ENCODE measurements at regions not wholly inside any gene's neighbourhood (a gene's known extent, or its start where the extent isn't known, plus 50 kb on each side); places are given as distances from the start of the nearest gene placed in this dataset.

DNA sequence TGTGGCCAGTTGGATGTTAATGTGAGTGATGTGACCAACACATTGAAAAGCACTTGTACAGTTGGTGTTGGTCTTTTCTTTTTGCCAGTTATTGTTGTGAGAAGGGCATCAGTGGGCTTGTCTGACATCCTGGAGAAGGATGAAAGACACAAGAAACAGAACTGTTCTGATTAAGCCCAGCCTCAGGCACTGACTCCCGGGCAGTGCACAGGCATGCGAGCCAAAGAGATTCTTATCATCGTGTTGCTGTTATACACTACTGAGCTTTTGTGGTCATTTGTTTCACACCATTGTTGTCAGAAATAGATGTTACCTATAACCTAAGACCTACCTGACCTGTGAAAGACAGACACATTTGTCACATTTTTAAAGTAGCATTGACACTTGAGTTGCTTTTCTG lies 236.8 kb upstream of the CA10 start (continued):
- TF ChIP-seq, protein P1, sequence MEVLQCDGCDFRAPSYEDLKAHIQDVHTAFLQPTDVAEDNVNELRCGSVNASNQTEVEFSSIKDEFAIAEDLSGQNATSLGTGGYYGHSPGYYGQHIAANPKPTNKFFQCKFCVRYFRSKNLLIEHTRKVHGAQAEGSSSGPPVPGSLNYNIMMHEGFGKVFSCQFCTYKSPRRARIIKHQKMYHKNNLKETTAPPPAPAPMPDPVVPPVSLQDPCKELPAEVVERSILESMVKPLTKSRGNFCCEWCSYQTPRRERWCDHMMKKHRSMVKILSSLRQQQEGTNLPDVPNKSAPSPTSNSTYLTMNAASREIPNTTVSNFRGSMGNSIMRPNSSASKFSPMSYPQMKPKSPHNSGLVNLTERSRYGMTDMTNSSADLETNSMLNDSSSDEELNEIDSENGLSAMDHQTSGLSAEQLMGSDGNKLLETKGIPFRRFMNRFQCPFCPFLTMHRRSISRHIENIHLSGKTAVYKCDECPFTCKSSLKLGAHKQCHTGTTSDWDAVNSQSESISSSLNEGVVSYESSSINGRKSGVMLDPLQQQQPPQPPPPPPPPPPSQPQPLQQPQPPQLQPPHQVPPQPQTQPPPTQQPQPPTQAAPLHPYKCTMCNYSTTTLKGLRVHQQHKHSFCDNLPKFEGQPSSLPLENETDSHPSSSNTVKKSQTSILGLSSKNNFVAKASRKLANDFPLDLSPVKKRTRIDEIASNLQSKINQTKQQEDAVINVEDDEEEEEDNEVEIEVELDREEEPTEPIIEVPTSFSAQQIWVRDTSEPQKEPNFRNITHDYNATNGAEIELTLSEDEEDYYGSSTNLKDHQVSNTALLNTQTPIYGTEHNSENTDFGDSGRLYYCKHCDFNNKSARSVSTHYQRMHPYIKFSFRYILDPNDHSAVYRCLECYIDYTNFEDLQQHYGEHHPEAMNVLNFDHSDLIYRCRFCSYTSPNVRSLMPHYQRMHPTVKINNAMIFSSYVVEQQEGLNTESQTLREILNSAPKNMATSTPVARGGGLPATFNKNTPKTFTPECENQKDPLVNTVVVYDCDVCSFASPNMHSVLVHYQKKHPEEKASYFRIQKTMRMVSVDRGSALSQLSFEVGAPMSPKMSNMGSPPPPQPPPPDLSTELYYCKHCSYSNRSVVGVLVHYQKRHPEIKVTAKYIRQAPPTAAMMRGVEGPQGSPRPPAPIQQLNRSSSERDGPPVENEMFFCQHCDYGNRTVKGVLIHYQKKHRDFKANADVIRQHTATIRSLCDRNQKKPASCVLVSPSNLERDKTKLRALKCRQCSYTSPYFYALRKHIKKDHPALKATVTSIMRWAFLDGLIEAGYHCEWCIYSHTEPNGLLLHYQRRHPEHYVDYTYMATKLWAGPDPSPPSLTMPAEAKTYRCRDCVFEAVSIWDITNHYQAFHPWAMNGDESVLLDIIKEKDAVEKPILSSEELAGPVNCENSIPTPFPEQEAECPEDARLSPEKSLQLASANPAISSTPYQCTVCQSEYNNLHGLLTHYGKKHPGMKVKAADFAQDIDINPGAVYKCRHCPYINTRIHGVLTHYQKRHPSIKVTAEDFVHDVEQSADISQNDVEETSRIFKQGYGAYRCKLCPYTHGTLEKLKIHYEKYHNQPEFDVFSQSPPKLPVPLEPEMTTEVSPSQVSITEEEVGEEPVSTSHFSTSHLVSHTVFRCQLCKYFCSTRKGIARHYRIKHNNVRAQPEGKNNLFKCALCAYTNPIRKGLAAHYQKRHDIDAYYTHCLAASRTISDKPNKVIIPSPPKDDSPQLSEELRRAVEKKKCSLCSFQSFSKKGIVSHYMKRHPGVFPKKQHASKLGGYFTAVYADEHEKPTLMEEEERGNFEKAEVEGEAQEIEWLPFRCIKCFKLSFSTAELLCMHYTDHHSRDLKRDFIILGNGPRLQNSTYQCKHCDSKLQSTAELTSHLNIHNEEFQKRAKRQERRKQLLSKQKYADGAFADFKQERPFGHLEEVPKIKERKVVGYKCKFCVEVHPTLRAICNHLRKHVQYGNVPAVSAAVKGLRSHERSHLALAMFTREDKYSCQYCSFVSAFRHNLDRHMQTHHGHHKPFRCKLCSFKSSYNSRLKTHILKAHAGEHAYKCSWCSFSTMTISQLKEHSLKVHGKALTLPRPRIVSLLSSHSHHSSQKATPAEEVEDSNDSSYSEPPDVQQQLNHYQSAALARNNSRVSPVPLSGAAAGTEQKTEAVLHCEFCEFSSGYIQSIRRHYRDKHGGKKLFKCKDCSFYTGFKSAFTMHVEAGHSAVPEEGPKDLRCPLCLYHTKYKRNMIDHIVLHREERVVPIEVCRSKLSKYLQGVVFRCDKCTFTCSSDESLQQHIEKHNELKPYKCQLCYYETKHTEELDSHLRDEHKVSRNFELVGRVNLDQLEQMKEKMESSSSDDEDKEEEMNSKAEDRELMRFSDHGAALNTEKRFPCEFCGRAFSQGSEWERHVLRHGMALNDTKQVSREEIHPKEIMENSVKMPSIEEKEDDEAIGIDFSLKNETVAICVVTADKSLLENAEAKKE (CRISPR knock-in tag; IDR thresholded peaks at IDR 0.05): no peak
- TF ChIP-seq ZNF114 (CRISPR knock-in tag; IDR thresholded peaks at IDR 0.05): no peak
- no peak for TF ChIP-seq JUNB (IDR thresholded peaks at IDR 0.05; ENCODE audit: unreplicated experiment)
- TF ChIP-seq, protein P2, sequence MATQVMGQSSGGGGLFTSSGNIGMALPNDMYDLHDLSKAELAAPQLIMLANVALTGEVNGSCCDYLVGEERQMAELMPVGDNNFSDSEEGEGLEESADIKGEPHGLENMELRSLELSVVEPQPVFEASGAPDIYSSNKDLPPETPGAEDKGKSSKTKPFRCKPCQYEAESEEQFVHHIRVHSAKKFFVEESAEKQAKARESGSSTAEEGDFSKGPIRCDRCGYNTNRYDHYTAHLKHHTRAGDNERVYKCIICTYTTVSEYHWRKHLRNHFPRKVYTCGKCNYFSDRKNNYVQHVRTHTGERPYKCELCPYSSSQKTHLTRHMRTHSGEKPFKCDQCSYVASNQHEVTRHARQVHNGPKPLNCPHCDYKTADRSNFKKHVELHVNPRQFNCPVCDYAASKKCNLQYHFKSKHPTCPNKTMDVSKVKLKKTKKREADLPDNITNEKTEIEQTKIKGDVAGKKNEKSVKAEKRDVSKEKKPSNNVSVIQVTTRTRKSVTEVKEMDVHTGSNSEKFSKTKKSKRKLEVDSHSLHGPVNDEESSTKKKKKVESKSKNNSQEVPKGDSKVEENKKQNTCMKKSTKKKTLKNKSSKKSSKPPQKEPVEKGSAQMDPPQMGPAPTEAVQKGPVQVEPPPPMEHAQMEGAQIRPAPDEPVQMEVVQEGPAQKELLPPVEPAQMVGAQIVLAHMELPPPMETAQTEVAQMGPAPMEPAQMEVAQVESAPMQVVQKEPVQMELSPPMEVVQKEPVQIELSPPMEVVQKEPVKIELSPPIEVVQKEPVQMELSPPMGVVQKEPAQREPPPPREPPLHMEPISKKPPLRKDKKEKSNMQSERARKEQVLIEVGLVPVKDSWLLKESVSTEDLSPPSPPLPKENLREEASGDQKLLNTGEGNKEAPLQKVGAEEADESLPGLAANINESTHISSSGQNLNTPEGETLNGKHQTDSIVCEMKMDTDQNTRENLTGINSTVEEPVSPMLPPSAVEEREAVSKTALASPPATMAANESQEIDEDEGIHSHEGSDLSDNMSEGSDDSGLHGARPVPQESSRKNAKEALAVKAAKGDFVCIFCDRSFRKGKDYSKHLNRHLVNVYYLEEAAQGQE (IDR thresholded peaks at IDR 0.05; ENCODE audit: unreplicated experiment): no peak
- no peak for TF ChIP-seq EZH2phosphoT487 (IDR thresholded peaks at IDR 0.05; ENCODE audit: unreplicated experiment)
- TF ChIP-seq ZNF331 (CRISPR knock-in tag; IDR thresholded peaks at IDR 0.05; ENCODE audit: low read depth): no peak
- TF ChIP-seq CREB1 (CRISPR knock-in tag; IDR thresholded peaks at IDR 0.05; ENCODE audit: low read depth): no peak
- TF ChIP-seq NANOG (IDR thresholded peaks at IDR 0.05; ENCODE audit: borderline replicate concordance): no peak
- no peak for TF ChIP-seq EZH2 (IDR thresholded peaks at IDR 0.05; ENCODE audit: low read depth, unreplicated experiment)
- TF ChIP-seq POLR2AphosphoS5 (IDR thresholded peaks at IDR 0.05; ENCODE audit: low read depth): no peak
- TF ChIP-seq STAT1 (IDR thresholded peaks at IDR 0.05; ENCODE audit: unreplicated experiment): no peak

All from GM23338 (cell line).